ENCODE measurements at regions not wholly inside any gene's neighbourhood (a gene's known extent, or its start where the extent isn't known, plus 50 kb on each side); places are given as distances from the start of the nearest gene placed in this dataset.
A peak's percentile ranks its signal among the peaks of the same experiment; 100 is the strongest.

GRCh38 chr13:70967564-70967963 lies 859.3 kb upstream of the KLHL1 start:
- H3K36me3 ChIP-seq = no peaks in the 10 kb centered on the region
- no peak overlapping the region for H3K27ac ChIP-seq
- no peak for DNase-seq
- H3K4me1 ChIP-seq = no peaks in the 10 kb centered on the region
- H3K4me3 ChIP-seq = no peak overlapping the region
- H3K9ac ChIP-seq (ENCODE audit: low read depth in 2 of 2, low read length in 2 of 2) = no peak overlapping the region
- no peak for TF ChIP-seq CTCF (IDR thresholded peaks at IDR 0.05)
- H3K9me3 ChIP-seq = no peaks in the 10 kb centered on the region
- intact Hi-C loops (cut with DNase I) = loop anchor here (10.0 kb wide), 1 partner anchor 917 kb away; no protein-coding TSS in a partner anchor
- no peaks in the 10 kb centered on the region for H3K27me3 ChIP-seq

GRCh38 chr13:70964874-70965273 lies 856.6 kb upstream of the KLHL1 start:
- Histone ChIP-seq H3K9me3 (no peaks in the 10 kb centered on the region), H3K4me3 (no peak overlapping the region), H3K9ac (ENCODE audit: low read depth in 2 of 2, low read length in 2 of 2) (no peak overlapping the region), H3K36me3 (no peaks in the 10 kb centered on the region), H3K27me3 (no peaks in the 10 kb centered on the region), H3K27ac (no peak overlapping the region), H3K4me1 (no peaks in the 10 kb centered on the region)
- DNase-seq = no peak
- intact Hi-C loops (cut with DNase I) = loop anchor here (10.0 kb wide), 1 partner anchor 920 kb away; no protein-coding TSS in a partner anchor
- TF ChIP-seq CTCF (IDR thresholded peaks at IDR 0.05) = no peak

GRCh38 chr13:70964124-70964523 lies 855.9 kb upstream of the KLHL1 start:
- no peaks in the 10 kb centered on the region for H3K36me3 ChIP-seq
- intact Hi-C loops (cut with DNase I) = loop anchor here (10.0 kb wide), 1 partner anchor 921 kb away; no protein-coding TSS in a partner anchor
- no peak for DNase-seq
- H3K9ac ChIP-seq (ENCODE audit: low read depth in 2 of 2, low read length in 2 of 2) = no peak overlapping the region
- H3K4me1 ChIP-seq = no peaks in the 10 kb centered on the region
- H3K4me3 ChIP-seq = no peak overlapping the region
- H3K27ac ChIP-seq = no peak overlapping the region
- no peaks in the 10 kb centered on the region for H3K27me3 ChIP-seq
- no peak for TF ChIP-seq CTCF (IDR thresholded peaks at IDR 0.05)
- H3K9me3 ChIP-seq = no peaks in the 10 kb centered on the region

GRCh38 chr13:70960841-70961443 lies 852.7 kb upstream of the KLHL1 start:
- no peak overlapping the region for H3K27ac ChIP-seq
- no peak overlapping the region for H3K9ac ChIP-seq (ENCODE audit: low read depth in 2 of 2, low read length in 2 of 2)
- no peaks in the 10 kb centered on the region for H3K27me3 ChIP-seq
- peak; percentile 37 for TF ChIP-seq CTCF (IDR thresholded peaks at IDR 0.05)
- no peaks in the 10 kb centered on the region for H3K4me1 ChIP-seq
- H3K36me3 ChIP-seq = no peaks in the 10 kb centered on the region
- H3K4me3 ChIP-seq = no peak overlapping the region
- no peak for DNase-seq
- intact Hi-C loops (cut with DNase I) = loop anchor here (10.0 kb wide), 1 partner anchor 924 kb away; no protein-coding TSS in a partner anchor
- no peaks in the 10 kb centered on the region for H3K9me3 ChIP-seq

GRCh38 chr13:70959035-70959775 lies 851.0 kb upstream of the KLHL1 start:
- Histone ChIP-seq H3K9me3 (no peaks in the 10 kb centered on the region), H3K4me1 (no peaks in the 10 kb centered on the region), H3K27ac (no peak overlapping the region), H3K4me3 (no peak overlapping the region), H3K9ac (ENCODE audit: low read depth in 2 of 2, low read length in 2 of 2) (no peak overlapping the region), H3K36me3 (no peaks in the 10 kb centered on the region), H3K27me3 (no peaks in the 10 kb centered on the region)
- intact Hi-C loops (cut with DNase I) = no loop called here
- no peak for TF ChIP-seq CTCF (IDR thresholded peaks at IDR 0.05)
- DNase-seq = no peak

Measured in colonic mucosa (tissue), 4 donors.